ENCODE measurements at regions not wholly inside any gene's neighbourhood (a gene's known extent, or its start where the extent isn't known, plus 50 kb on each side); places are given as distances from the start of the nearest gene placed in this dataset.

- in situ Hi-C loops (cut with MboI; ENCODE audit: low sequenced_read_pairs): no loop called here
These were observed 692.0 kb upstream of the SLC10A2 start for GRCh38 chr13:103758222-103758621.

- in situ Hi-C loops (cut with MboI; ENCODE audit: low sequenced_read_pairs): no loop called here
These were observed 691.1 kb upstream of the SLC10A2 start for GRCh38 chr13:103757361-103757760.

- in situ Hi-C loops (cut with MboI; ENCODE audit: low sequenced_read_pairs): no loop called here
These were observed 688.6 kb upstream of the SLC10A2 start for GRCh38 chr13:103754783-103755182.

- in situ Hi-C loops (cut with MboI; ENCODE audit: low sequenced_read_pairs): no loop called here
These were observed 668.6 kb upstream of the SLC10A2 start for GRCh38 chr13:103734837-103735236.

GRCh38 chr13:103731959-103732358 is 665.7 kb upstream of the SLC10A2 start:
- in situ Hi-C loops (cut with MboI; ENCODE audit: low sequenced_read_pairs): no loop called here

- in situ Hi-C loops (cut with MboI; ENCODE audit: low sequenced_read_pairs): no loop called here
These were observed 664.2 kb upstream of the SLC10A2 start for GRCh38 chr13:103730407-103730806.

GRCh38 chr13:103726808-103727207 is 660.6 kb upstream of the SLC10A2 start:
- in situ Hi-C loops (cut with MboI; ENCODE audit: low sequenced_read_pairs): no loop called here

- in situ Hi-C loops (cut with MboI; ENCODE audit: low sequenced_read_pairs): no loop called here
These were observed 650.5 kb upstream of the SLC10A2 start for GRCh38 chr13:103716718-103717117.

- in situ Hi-C loops (cut with MboI; ENCODE audit: low sequenced_read_pairs): no loop called here
These were observed 649.1 kb upstream of the SLC10A2 start for GRCh38 chr13:103715335-103715734.

- in situ Hi-C loops (cut with MboI; ENCODE audit: low sequenced_read_pairs): no loop called here
These were observed 637.0 kb upstream of the SLC10A2 start for GRCh38 chr13:103703246-103703645.

GRCh38 chr13:103698000-103698399 is 631.8 kb upstream of the SLC10A2 start:
- in situ Hi-C loops (cut with MboI; ENCODE audit: low sequenced_read_pairs): no loop called here

GRCh38 chr13:103695320-103695719 is 629.1 kb upstream of the SLC10A2 start:
- in situ Hi-C loops (cut with MboI; ENCODE audit: low sequenced_read_pairs): no loop called here

GRCh38 chr13:103694471-103694870 is 628.3 kb upstream of the SLC10A2 start:
- in situ Hi-C loops (cut with MboI; ENCODE audit: low sequenced_read_pairs): no loop called here

- in situ Hi-C loops (cut with MboI; ENCODE audit: low sequenced_read_pairs): no loop called here
These were observed 627.8 kb upstream of the SLC10A2 start for GRCh38 chr13:103694033-103694432.

GRCh38 chr13:103692442-103692841 is 626.2 kb upstream of the SLC10A2 start:
- in situ Hi-C loops (cut with MboI; ENCODE audit: low sequenced_read_pairs): no loop called here

GRCh38 chr13:103676329-103676728 is 610.1 kb upstream of the SLC10A2 start:
- in situ Hi-C loops (cut with MboI; ENCODE audit: low sequenced_read_pairs): no loop called here

GRCh38 chr13:103671547-103671946 is 605.3 kb upstream of the SLC10A2 start:
- in situ Hi-C loops (cut with MboI; ENCODE audit: low sequenced_read_pairs): no loop called here

- in situ Hi-C loops (cut with MboI; ENCODE audit: low sequenced_read_pairs): no loop called here
These were observed 597.8 kb upstream of the SLC10A2 start for GRCh38 chr13:103663996-103664395.

- in situ Hi-C loops (cut with MboI; ENCODE audit: low sequenced_read_pairs): no loop called here
These were observed 590.1 kb upstream of the SLC10A2 start for GRCh38 chr13:103656311-103656710.

GRCh38 chr13:103640606-103641005 is 574.4 kb upstream of the SLC10A2 start:
- in situ Hi-C loops (cut with MboI; ENCODE audit: low sequenced_read_pairs): no loop called here

- in situ Hi-C loops (cut with MboI; ENCODE audit: low sequenced_read_pairs): no loop called here
These were observed 573.1 kb upstream of the SLC10A2 start for GRCh38 chr13:103639326-103639725.

- in situ Hi-C loops (cut with MboI; ENCODE audit: low sequenced_read_pairs): no loop called here
These were observed 572.5 kb upstream of the SLC10A2 start for GRCh38 chr13:103638706-103639105.

GRCh38 chr13:103634066-103634465 is 567.8 kb upstream of the SLC10A2 start:
- in situ Hi-C loops (cut with MboI; ENCODE audit: low sequenced_read_pairs): no loop called here

- in situ Hi-C loops (cut with MboI; ENCODE audit: low sequenced_read_pairs): no loop called here
These were observed 559.0 kb upstream of the SLC10A2 start for GRCh38 chr13:103625194-103625593.

Measured in HL-60/S4 (cell line).